WERI-Rb-1 (cell line): ENCODE measurements at regions not wholly inside any gene's neighbourhood (a gene's known extent, or its start where the extent isn't known, plus 50 kb on each side); places are given as distances from the start of the nearest gene placed in this dataset.

Experiments used
- DNase-seq: peaks from one replicate; pipeline ENCODE4 v3.0.0-alpha.2; 2020
- H3K27ac ChIP-seq: fragments of 250-450 bp; sonication (Bioruptor Pico); 2 replicates; pipeline ENCODE4 v1.5.1; 2020; ENCODE audit warnings: mild to moderate bottlenecking, moderate library complexity
- H3K27me3 ChIP-seq: fragments of 250-450 bp; sonication (Bioruptor Pico); 2 replicates; pipeline ENCODE4 v1.5.1; 2021; ENCODE audit warnings: mild to moderate bottlenecking, low read depth, moderate library complexity; ENCODE audit not compliant: insufficient read depth, severe bottlenecking
- H3K36me3 ChIP-seq: fragments of 250-450 bp; sonication (Bioruptor Pico); 2 replicates; pipeline ENCODE4 v1.5.1; 2020; ENCODE audit warnings: mild to moderate bottlenecking, moderate library complexity
- H3K4me3 ChIP-seq: 2 replicates; pipeline ENCODE4 v1.5.1; 2011; ENCODE audit warnings: low read depth, mild to moderate bottlenecking, control low read depth, low read length
- H3K9me3 ChIP-seq: fragments of 250-450 bp; sonication (Bioruptor Pico); 2 replicates; pipeline ENCODE4 v1.5.1; 2021; ENCODE audit warnings: mild to moderate bottlenecking, moderate library complexity; ENCODE audit not compliant: severe bottlenecking
- TF ChIP-seq, protein P1 (sequence below): IDR thresholded peaks from 2 replicates; pipeline ENCODE4 v1.5.1; 2011; ENCODE audit warnings: low read depth, mild to moderate bottlenecking, control low read depth, inconsistent platforms, low read length

- H3K27me3 ChIP-seq: no peaks in the 10 kb centered on the region
- H3K36me3 ChIP-seq: no peaks in the 10 kb centered on the region
- TF ChIP-seq, protein P1, sequence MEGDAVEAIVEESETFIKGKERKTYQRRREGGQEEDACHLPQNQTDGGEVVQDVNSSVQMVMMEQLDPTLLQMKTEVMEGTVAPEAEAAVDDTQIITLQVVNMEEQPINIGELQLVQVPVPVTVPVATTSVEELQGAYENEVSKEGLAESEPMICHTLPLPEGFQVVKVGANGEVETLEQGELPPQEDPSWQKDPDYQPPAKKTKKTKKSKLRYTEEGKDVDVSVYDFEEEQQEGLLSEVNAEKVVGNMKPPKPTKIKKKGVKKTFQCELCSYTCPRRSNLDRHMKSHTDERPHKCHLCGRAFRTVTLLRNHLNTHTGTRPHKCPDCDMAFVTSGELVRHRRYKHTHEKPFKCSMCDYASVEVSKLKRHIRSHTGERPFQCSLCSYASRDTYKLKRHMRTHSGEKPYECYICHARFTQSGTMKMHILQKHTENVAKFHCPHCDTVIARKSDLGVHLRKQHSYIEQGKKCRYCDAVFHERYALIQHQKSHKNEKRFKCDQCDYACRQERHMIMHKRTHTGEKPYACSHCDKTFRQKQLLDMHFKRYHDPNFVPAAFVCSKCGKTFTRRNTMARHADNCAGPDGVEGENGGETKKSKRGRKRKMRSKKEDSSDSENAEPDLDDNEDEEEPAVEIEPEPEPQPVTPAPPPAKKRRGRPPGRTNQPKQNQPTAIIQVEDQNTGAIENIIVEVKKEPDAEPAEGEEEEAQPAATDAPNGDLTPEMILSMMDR: no peak
- H3K4me3 ChIP-seq: no peak overlapping the region
- H3K9me3 ChIP-seq: no peaks in the 10 kb centered on the region
- no peak for DNase-seq
- H3K27ac ChIP-seq: no peak overlapping the region
Observed at GRCh38 chr5:114928644-114929462, 240.9 kb downstream of the TRIM36 start.

GRCh38 chr5:114924769-114925168 is 244.9 kb downstream of the TRIM36 start:
- Histone ChIP-seq H3K27me3 (no peaks in the 10 kb centered on the region), H3K9me3 (no peaks in the 10 kb centered on the region), H3K4me3 (no peak overlapping the region), H3K27ac (no peak overlapping the region), H3K36me3 (no peaks in the 10 kb centered on the region)
- TF ChIP-seq, protein P1: no peak
- DNase-seq: no peak

DNA sequence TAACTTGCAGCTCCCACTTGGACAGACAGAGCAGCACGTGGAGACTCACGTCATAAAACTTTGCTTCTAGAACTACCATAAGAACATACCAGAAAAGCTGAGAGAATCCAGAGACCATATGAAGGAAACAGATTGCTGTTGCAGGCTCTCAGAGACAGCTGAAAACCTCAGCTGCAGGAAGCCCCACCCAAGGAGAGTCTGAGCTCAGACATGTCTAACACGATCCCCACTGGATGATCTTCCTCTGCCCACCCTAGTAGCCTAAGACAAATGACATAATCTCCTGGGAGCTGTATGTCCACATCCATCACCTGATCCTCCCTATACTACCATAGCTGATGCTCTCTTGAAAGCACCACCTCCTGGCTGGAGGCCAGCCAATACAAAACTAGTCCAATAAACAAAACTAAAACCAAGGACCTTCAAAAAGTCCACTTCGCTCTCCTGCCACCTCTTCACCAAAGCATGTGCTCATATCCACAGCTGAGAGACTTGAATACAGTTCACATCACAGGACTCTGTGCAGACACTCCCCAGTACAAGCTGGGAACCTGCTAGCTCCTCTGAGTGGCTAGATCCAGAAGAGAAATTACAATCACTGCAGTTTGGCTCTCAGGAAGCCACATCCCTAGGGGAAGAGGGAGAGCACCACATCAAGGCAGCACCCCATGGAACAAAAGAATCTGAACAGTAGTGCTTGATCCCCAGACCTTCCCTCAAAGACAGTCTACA is 257.4 kb downstream of the TRIM36 start:
- no peaks in the 10 kb centered on the region for H3K27me3 ChIP-seq
- no peaks in the 10 kb centered on the region for H3K36me3 ChIP-seq
- TF ChIP-seq, protein P1: no peak
- H3K4me3 ChIP-seq: no peak overlapping the region
- H3K27ac ChIP-seq: no peak overlapping the region
- no peaks in the 10 kb centered on the region for H3K9me3 ChIP-seq
- no peak for DNase-seq

DNA sequence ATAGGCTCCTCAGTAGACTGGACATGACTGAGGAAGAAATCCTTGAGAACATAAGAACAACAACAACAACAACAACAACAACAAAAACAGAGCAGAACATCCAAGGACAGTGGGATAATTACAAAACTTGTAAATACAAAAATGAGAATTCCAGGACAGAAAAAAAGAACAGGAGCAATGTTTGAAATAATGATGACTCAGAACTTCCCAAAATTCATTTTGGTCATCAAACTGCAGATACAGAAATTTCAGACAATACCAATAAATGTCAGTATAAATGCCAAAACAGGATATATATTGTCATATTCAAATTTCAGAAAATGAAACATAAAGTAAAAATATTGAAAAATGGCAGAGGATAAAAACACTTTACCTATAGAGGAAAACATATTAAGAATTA is 259.0 kb downstream of the TRIM36 start:
- Histone ChIP-seq H3K27me3 (no peaks in the 10 kb centered on the region), H3K9me3 (no peaks in the 10 kb centered on the region), H3K4me3 (no peak overlapping the region), H3K27ac (no peak overlapping the region), H3K36me3 (no peaks in the 10 kb centered on the region)
- TF ChIP-seq, protein P1: no peak
- DNase-seq: no peak

DNA sequence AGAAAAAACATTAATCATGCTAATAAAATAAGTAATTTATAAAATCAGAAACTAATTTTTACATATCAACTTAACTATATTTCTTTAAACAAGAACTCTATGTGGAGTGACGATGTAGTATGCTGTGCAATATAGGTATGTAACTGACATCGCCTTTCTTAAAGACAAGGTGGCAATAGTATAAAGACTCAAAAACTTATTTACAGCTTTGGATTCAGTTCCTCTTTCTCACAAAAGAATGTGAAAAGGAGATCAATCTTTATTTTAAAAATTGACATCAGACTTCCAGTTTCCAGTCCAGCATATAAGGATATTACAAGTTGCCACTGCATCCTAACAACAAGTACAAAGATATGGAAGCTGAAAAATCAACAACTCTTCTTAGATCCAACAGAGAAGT is 260.3 kb downstream of the TRIM36 start:
- H3K9me3 ChIP-seq: no peaks in the 10 kb centered on the region
- H3K27me3 ChIP-seq: no peaks in the 10 kb centered on the region
- H3K36me3 ChIP-seq: no peaks in the 10 kb centered on the region
- no peak for DNase-seq
- H3K27ac ChIP-seq: no peak overlapping the region
- TF ChIP-seq, protein P1: no peak
- H3K4me3 ChIP-seq: no peak overlapping the region
